KG1 (cell line): ENCODE measurements at regions not wholly inside any gene's neighbourhood (a gene's known extent, or its start where the extent isn't known, plus 50 kb on each side); places are given as distances from the start of the nearest gene placed in this dataset.
"Not testable (repeated sequence)": the region's sequence is repeated elsewhere in the genome, so short reads cannot be mapped to it uniquely, and the experiment has no call there.

ENCODE experiments used
- DNase-seq: peaks from one replicate; lab custom pipeline; 2025; lab: John Stamatoyannopoulos, UW

DNA sequence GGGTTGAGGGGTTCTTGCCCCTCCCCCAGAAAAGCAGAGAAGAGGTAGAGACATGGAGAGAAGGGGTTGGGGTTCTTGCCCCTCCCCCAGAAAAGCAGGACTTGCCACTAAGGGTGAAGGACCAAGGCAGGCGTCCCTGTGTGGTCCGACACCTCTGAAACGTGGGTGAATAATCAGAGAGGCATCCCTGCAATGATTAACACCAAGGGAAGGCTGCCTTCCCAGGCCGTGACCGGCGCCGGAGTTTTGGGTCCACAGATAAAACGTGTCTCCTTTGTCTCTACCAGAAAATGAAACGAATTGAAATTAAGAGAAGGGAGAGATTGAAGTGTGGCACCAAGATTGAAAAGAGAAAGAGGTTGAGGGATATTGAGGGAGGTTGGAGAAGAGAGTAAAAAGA is 778.2 kb downstream of the UQCRFS1 start:
- DNase-seq: not testable (repeated sequence)

DNA sequence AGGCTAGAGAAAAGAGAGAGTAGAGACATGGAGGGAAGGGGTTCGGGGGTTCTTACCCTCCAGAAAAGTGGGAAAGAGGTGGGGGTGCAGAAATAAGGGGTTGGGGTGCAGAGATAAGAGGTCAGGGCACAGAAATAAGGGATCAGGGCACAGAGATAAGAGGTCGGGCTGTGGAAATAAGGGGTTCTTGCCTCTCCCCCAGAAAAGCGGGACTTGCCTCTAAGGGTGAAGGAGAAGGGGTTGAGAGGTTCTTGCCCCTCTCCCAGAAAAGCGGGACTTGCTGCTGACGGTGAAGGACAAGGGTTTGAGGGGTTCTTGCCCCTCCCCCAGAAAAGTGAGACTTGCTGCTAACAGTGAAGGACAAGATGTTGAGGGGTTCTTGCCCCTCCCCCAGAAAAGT is 778.6 kb downstream of the UQCRFS1 start:
- DNase-seq: not testable (repeated sequence)

DNA sequence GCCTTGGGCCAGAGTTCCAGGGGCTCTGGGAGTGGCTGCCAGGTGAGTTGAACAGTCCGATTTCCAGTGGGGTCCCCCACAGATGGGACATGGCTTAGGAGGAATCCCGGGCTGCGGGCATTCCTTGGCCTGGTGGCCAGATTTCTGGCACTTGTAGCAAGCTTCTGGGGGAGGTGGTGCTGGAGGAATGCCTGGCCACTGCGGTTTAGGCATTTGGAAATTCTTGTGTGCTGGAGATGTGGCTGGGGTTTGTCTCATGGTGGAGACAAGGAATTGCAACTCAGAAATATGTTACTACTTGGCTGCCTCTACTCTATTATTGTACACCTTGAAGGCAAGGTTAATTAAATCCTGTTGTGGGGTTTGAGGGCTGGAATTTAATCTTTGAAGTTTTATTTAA is 779.8 kb downstream of the UQCRFS1 start:
- not testable (repeated sequence) for DNase-seq

DNA sequence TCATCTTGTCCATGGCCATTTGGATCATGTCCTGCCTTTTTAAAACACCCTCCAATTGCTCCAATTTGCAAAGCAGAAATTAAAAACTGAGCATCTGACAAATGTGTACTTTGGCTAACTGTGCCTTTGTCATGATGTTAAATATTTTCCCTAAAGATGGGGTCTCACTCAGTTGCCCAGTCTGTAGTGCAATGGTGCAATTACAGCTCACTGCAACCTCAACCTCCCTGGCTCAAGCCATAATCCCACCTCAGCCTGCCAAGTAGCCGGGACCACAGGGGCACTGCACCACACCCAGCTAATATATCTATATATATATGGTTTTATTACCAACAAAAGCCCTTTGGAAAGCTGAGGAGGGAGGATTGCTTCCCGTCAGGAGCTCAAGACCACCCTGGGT is 782.7 kb downstream of the UQCRFS1 start:
- no peak for DNase-seq

DNA sequence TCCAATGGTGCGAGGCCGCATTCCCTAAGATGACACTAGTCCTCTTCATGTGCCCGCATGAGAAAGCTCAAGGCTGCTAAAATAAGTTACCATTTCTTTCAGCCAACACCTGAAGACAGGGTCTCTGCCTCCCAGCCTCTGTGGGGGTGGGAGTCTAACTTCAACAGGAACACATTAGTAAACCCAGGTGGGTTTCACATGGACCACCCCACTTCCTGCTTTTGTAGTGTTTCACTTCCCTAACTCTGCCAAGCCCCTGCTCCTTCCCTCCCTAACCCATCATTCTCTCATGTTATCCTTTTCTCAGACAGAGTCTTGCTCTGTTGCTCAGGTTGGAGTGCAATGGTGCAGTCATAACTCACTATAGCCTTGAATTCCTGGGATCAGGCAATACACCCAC is 783.6 kb downstream of the UQCRFS1 start:
- no peak for DNase-seq

DNA sequence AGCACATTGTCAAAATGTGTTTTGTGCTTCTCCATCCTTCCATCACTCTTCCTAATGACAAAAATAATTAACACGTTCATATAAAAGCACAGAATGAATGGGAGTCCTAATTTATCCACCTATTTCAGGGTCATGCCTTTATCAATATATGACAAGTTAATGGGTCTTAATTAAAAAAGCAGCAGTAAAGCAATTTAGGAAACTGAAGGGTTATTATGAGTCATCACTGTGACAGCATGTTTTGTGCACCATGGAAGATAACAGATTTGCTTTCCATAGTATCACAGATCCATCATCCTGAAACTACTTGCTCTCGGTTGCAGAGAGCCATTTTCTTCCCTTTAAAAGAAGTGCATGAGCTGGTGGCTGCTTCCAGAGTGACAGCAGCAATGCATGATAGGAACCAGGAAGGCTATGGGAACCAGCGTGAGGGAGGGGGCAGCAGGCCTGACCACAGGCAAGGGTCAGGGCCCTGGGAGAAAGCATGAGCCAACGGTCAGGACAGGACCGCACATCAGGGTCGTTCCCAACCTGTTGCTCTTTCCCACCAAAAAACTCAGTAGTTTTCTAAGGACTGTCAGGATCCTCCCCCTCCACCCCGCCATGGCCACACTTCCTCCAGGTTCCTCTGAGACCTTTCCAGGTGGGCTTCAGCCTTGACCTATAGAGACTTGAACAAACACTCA is 784.1 kb downstream of the UQCRFS1 start:
- no peak for DNase-seq

DNA sequence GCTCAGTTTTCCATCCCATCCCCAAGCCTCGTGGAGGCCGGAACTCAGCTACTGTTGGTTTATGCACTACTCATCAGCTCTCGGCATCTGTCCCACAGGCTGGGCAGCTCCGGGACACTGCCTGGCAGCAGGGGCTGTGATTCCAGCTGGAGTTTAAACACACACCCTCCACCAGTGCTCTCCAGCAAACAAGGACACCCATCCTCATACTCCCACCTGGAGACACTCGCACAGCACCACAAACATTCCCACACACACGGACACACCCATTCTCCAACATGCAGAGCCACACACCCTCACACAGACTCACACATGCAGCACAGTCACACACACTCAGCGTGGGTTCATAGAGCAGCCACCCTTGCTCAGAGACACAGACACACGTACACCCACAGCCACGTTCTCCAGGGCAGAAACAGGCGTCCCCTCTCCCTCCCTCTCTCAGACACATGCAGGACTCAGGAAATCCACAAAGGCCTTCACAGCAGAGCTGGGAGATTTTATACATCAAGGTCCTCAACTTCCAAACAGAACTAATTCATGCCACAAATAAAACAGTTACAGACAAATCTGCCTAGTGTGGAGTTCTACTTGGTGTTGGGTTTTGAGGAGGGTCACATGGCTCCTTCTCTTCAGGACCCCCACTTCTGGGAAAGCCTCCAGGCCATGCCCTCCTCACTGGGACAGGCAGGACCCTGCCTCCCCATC is 785.4 kb downstream of the UQCRFS1 start:
- DNase-seq: no peak

DNA sequence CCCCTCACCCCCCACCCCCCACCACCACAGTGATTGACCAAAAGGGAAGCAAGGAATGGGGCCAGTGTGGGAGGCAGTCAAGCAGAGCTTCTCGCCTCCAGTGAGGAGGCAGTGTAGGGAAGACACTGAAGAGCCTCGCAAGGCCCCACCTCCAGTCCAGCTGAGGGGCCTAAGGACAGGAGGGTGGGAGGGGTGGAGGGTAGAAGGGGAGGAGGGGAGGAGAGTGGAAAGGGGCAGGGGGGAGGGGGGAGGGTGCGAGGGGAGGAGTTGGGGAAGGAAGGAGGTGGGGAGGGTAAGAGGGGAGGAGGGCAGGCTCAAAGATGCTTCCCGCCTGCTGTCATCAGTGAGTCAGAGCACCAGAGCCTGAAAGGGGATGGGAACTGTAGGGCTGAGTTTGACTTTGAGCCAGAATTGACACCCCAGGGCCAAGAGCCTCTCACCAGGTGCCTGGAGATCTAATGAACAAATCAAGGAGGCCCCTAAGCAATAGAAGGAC is 786.2 kb downstream of the UQCRFS1 start:
- DNase-seq: no peak

DNA sequence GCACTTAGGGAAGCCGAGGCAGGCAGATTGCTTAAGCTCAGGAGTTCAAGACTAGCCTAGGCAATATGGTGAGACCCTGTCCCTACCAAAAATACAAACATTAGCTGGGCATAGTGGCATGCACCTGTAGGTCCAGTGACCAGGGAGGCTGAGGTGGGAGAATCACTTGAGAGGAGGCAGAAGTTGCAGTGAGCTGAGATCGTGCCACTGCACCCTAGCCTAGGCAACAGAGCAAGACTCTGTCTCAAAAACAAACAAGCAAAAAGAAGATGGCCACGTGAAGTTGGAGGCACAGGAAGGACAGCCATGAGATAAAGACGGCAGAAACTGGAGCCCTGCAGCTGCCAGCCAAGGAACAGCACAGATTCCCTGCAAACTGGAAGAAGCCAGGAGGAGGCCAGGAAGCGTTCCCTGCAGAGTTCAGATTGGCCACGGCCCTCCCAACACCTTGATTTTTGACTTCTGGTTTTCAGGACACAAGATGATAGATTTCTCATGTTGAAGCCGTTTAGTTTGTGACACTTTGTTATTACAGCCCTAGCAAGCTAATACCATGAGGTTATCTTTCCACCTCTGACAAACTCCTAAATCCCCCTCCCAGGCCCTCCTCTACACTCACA is 786.7 kb downstream of the UQCRFS1 start:
- no peak for DNase-seq

DNA sequence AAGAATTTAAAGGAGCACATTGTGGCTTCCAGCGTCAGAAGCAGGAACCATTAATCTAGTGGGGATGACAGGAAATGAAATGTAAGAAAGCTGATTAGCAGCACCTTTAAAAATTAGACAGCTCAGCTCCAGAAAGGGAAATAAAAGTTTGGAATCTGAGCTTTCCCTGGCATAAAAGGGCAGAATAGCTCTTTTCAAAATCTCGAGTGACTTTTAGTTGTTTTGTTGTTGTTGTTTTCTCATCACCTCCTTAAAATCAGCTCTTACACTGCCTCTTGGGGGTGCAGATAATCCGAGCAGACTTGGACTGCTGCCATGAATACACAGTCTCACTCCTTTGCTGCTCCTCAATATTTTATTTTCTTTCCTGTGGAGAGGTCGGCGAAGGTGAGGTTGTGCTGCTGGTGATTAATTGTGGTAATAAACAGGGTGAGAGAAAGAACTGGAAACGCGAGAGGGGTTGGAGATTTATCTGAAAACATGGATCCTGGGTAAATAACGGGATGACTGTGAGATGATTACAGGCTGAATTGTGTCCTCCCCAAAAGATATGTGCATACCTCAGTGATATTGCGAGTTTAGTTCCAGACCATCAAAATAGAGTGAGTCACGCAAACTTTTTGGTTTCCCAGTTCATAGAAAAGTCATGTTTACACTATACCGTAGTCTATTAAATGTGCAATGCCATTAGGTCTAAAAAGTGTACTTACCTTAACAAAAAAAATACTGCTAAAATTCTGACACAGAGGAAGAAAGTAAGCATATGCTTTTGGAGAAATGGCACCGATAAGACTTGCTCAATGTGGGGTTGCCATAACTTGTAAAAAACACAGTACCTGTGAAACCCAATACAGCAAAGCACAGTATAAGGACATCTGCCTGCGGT is 787.7 kb downstream of the UQCRFS1 start:
- no peak for DNase-seq

DNA sequence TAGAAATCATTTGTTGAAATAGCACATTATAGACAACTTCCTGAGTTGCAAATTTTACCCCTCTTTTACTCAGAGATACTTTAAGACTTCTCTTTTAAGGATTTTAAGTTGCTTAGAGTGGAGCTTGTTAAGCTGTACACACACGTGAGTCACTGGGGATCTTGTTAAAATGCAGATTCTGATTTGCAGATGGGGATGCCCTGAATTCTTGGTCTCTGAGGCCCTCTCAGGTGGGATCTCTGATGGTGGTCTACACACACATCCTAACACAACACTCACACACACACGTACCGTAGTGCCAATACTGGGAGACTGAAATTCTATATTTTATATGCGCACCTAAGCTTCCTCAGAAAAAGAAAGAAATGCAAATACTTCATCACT is 788.3 kb downstream of the UQCRFS1 start:
- DNase-seq: no peak

DNA sequence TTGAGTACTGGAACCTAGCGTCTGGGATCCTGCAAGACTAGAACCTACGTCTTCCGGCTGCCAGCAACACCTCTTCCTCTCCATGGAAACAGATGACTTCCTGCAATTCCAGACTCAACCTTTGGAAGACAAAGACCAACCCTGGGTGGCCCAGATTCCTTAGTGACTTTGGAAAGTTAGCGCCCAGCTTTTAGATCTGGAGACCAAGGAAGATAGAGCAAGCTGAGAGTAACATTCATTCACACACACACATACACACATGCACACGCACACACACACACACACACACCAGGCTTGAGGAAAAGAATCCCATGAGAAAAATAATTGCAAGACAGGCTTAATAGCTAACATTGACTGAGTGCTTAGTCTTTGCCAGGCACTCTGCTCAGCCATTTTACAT is 788.9 kb downstream of the UQCRFS1 start:
- no peak for DNase-seq

DNA sequence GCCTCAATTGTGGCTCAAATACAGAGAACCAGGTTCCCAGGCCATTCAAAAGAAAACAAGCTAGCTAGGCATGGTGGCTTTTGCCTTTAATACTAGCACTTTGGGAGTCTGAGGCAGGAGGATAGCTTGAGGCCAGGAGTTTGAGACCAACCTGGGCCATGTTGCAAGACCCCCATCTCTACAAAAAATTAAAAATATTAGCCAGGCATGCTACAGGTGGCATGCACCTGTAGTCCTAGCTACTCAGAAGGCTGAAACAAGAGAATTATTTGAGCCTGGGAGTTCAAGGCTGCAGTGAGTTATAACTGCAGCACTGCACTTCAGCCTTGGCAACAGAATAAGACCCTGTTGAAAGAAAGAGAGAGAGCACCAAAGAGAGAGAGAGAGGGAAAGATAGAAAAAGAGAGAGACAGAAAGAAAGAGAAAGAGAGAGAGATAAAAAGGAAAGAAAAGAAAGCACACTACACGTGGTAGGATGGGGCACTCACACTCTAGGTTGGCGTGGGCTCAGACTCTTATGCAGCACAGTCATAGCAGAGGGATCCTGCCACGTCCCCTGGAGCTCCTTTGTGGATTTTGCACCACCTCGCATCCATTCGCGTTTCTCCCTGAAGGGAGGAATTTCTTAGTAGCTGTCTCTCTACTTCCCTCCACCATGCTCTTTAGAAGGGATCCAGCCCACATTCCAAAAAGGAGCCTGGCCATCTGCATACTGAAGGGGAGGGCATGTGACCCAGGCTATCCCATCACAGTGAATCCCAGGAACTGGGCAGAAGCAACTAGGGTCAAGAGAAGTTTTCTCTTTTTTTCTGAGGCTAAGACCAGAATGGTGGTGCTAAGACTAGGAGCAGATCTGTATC is 789.9 kb downstream of the UQCRFS1 start:
- DNase-seq: no peak

DNA sequence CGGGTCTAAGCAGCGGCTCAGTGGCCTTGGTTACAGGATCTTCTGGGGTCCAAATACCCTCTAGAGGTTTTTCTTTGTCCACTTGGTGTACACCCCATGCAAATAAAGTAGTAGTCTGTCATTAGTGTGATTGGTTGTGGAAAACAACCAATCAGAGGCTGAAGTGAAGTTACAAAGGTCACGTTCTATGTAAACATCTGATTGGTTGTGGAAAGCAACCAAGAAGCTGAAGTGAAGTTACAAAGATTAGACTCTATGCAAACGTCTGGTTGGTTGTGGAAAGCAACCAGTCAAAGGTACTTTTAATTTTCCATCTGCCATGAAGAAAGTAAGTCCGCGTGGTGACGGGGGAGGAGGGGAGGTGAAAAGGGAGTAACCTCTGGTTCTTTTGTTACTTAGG is 790.9 kb downstream of the UQCRFS1 start:
- DNase-seq: no peak

DNA sequence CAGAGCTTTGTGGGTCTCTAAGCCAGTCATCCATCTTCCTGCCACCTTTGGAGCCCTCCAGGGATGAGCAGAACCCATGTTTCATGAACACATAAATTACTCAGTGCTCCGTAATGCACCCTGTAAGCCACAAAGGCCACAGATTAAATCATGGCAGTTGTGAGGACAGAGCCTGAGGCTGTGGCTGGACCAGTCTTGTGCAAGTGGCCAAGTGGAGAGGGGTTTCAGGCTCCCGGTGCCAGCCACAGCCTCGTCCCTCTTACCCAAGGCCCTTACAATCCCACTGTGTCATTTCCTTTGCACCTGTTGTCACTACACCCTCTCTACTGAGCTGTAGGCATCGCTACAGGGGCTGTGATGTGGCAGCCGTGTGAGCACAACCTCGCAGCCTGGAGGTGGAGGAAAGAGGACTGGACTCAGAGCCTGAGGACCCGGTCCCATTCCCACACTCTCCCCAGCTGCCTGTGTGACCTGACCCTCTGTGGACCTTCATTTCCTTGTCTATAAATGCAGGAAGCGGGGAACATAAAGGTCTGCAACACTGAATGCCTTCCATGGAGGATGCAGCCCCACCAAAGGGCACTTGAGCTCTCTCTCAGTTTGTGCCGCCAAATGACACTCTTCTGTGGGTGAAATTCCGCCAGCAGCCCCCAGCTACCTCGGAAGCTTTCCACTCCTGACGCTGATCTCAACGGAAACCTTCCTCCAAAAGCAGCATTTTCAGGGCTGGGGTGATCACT is 792.0 kb downstream of the UQCRFS1 start:
- no peak for DNase-seq

DNA sequence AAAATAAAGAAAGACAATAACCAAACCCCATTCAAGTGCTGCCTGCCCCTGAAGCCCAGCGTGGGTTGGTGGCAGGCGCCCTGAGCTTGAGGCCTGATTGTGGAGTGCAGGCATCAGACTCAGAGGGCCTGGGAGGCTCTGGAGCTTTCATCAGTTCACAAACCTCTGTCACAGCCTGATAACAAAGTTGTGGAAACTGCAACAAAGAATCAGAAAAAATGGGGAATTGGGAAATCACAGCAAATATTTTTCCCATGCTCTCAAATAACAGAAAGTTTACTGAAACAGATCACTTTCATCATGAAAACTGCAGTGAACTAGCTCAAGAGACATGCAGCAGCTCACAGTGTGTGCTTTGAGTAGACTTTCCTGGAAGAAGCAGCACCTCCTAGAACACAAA is 793.6 kb downstream of the UQCRFS1 start:
- DNase-seq: no peak

DNA sequence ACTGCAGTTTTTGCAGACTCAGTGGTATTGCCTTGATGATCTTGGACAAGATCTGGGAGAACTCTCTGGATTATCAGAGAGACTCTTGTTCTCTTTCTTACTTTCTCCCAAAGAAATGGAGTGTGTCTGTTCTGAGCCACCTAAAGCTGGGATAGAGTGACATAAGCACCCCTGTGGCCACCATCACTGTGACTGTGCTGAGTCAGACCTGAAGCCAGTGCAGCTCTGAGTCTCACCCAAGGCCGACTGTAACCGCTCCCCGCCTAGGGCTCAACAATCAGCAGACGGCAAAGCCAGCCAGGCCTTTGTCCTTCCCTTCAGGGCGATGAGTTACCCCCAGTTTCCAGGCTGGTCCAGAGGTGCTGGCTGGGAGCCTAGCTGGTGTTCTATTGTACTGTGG is 795.6 kb downstream of the UQCRFS1 start:
- no peak for DNase-seq

DNA sequence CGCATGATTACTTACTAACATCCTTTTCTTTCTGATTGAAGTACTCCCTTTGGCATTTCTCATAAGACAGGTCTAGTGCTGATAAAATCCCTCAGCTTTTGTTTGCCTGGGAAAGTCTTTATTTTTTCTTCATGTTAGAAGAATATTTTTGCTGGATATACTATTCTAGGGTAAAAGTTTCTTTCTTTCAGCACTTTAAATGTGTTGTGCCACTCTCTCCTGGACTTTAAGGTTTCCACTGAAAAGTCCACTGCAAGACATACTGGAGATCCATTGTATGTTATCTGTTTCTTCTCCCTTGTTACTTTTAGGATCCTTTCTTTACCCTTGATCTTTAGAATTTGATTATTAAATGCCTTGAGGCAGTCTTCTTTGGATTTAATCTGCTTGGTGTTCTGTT is 796.7 kb downstream of the UQCRFS1 start:
- DNase-seq: no peak

DNA sequence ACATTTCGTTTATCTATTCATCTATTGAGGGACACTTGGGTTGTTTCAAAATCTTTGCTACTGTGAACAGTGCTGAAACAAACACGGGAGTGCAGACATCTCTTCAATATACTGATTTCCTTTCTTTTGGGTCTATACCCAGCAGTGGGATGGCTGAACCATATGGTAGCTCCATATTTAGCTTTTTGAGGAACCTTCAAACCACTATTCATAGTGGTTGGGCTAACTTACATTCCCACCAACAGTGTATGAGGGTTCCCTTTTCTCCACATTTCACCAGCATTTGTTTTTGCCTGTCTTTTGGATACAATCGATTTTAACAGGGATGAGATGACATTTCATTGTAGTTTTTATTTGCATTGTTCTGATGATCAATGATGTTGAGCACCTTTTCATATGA is 798.2 kb downstream of the UQCRFS1 start:
- DNase-seq: no peak

DNA sequence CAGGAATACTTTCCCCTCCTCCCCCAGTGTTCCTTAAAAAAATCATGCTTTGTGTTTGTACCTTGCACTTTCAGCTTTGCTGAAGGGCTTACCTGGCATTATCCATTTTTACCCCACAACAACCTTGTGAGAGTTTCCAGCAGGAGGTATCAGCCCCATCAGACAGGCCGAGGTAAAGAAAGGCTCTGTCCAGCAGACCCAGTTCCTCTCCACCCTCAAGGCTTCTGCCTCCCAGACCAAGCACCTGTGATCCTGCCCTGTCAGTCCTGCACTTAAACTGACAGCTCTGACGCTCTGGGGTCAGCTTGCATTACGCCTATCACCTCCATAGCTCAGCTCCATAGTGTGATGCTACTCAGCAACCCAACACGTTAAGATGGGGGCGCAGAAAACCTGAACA is 803.1 kb downstream of the UQCRFS1 start:
- DNase-seq: no peak

DNA sequence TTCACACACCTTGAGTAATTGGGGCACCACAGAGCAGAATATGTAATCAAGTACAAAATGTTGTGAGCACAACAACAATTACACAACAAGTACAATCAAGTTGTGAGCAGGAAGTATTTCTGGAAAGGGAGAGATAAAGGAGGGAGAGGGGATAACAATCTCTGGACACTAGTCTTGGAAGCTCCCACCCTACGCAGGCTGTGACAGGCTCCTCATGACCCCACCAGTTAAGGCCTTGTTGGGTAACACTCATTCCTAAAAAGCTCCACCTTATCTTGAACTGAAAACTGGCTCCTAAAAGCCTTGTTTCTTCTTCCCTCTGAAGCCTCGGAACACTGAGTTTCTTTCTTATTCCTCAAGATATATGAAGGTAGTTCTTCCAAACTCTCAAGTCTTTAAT is 806.0 kb downstream of the UQCRFS1 start:
- no peak for DNase-seq
